Lung (tissue), 11 donors: ENCODE measurements at regions not wholly inside any gene's neighbourhood (a gene's known extent, or its start where the extent isn't known, plus 50 kb on each side); places are given as distances from the start of the nearest gene placed in this dataset.

Experiments used
- ATAC-seq: fragments of 200-7000 bp; cut with Tn5 transposase; one replicate; pipeline ENCODE4 v1.9.1; 2020; ENCODE audit warnings: moderate number of reproducible peaks; ENCODE audit not compliant: insufficient read depth, low FRiP score
- DNase-seq, 3 donors: peaks; one replicate each; pipeline ENCODE4 v3.0.0-alpha.2; 2013 to 2017
- H3K27ac ChIP-seq, 2 donors: one replicate each; pipeline ENCODE4 v1.5.1; 2013; ENCODE audit warnings: mild to moderate bottlenecking in 2 of 2, moderate library complexity in 2 of 2, control low read depth in 1 of 2, inconsistent platforms in 1 of 2, low read depth in 1 of 2, low read length in 1 of 2
- H3K27me3 ChIP-seq, 3 donors: one replicate each; pipeline ENCODE4 v1.5.1; 2013; ENCODE audit warnings: low read length in 2 of 3; ENCODE audit not compliant: control insufficient read depth in 3 of 3, insufficient read depth in 3 of 3
- H3K36me3 ChIP-seq, 4 donors: one replicate each; pipeline ENCODE4 v1.5.1; 2013; ENCODE audit warnings: low read length in 4 of 4, mild to moderate bottlenecking in 1 of 4, moderate library complexity in 1 of 4; ENCODE audit not compliant: control insufficient read depth in 4 of 4, insufficient read depth in 4 of 4
- H3K4me1 ChIP-seq, 5 donors: one replicate each; pipeline ENCODE4 v1.5.1; 2013; ENCODE audit warnings: low read length in 5 of 5, mild to moderate bottlenecking in 2 of 5, moderate library complexity in 1 of 5; ENCODE audit not compliant: control insufficient read depth in 5 of 5, insufficient read depth in 5 of 5
- H3K4me3 ChIP-seq: one replicate; pipeline ENCODE4 v1.5.1; 2013; ENCODE audit warnings: mild to moderate bottlenecking, control low read depth, moderate library complexity
- H3K9ac ChIP-seq, 2 donors: one replicate each; pipeline ENCODE4 v1.5.1; 2013; ENCODE audit warnings: low read length in 2 of 2, control low read depth in 1 of 2; ENCODE audit not compliant: insufficient read depth in 1 of 2
- H3K9me3 ChIP-seq, 4 donors: one replicate each; pipeline ENCODE4 v1.5.1; 2013; ENCODE audit warnings: low read length in 3 of 4, mild to moderate bottlenecking in 1 of 4, moderate library complexity in 1 of 4; ENCODE audit not compliant: control insufficient read depth in 4 of 4, insufficient read depth in 3 of 4
- WGBS, 2 donors: extraction: QIAGEN DNeasy Blood & Tissue Kit; methylation state at CpG; one replicate each; pipeline ENCODE4 v1.1.7; 2013; 5-methylcytosine and 5-hydroxymethylcytosine counted together
- TF ChIP-seq, protein P1 (sequence below): IDR thresholded peaks from 2 replicates; pipeline ENCODE4 v1.5.1; 2012; ENCODE audit warnings: mild to moderate bottlenecking; ENCODE audit errors: control extremely low read depth, extremely low read depth
- donor health status: control.
- donor health status: control.
- donor health status: Bipolar disorder and iron deficiency.
- donor health status: healthy.
- donor health status: DM: yes; HTN: yes; CAD: no.

- Histone ChIP-seq H3K4me1 (peaks cover 0 to 31% (median 0%) of the 10 kb centered on the region in 5 donors), H3K27ac (no peak overlapping the region), H3K9ac (no peak overlapping the region), H3K36me3 (no peaks in the 10 kb centered on the region), H3K4me3 (no peak overlapping the region), H3K27me3 (no peaks in the 10 kb centered on the region), H3K9me3 (peaks cover 0 to 19% (median 0%) of the 10 kb centered on the region in 4 donors)
- TF ChIP-seq, protein P1, sequence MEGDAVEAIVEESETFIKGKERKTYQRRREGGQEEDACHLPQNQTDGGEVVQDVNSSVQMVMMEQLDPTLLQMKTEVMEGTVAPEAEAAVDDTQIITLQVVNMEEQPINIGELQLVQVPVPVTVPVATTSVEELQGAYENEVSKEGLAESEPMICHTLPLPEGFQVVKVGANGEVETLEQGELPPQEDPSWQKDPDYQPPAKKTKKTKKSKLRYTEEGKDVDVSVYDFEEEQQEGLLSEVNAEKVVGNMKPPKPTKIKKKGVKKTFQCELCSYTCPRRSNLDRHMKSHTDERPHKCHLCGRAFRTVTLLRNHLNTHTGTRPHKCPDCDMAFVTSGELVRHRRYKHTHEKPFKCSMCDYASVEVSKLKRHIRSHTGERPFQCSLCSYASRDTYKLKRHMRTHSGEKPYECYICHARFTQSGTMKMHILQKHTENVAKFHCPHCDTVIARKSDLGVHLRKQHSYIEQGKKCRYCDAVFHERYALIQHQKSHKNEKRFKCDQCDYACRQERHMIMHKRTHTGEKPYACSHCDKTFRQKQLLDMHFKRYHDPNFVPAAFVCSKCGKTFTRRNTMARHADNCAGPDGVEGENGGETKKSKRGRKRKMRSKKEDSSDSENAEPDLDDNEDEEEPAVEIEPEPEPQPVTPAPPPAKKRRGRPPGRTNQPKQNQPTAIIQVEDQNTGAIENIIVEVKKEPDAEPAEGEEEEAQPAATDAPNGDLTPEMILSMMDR = no peak
- WGBS, 2 donors = 84 to 91% methylated on average over 1 of the region's 1 CpG
- no peak for DNase-seq
- ATAC-seq = no peak
Observed at GRCh38 chr1:213385201-213385600, 334.2 kb downstream of the RPS6KC1 start.

DNA sequence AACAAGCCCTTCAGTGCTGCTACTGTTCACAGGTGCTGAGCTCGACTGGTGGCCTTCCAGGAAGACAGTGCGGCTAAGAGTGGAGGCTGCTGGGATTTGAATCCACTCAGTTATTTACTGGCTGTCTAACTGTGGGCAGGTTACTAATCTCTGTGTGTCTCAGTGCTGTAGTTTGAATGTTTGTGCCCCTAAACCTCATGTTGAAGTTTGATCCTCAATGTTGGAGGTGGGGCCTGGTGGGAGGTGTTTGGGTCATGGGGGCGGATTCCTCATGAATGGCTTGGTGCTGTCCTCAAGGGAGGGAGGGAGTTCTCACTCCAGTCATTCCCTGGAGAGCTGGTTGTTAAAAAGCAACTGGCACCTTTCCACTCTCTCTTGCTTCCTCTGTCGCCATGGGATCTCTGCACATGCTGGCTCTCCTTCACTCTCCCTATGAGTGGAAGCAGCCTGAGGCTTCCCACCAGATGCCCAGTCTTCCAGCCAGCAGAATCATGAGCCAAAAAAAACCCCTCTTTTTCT lies 334.8 kb downstream of the RPS6KC1 start:
- H3K27ac ChIP-seq = no peak overlapping the region
- no peaks in the 10 kb centered on the region for H3K36me3 ChIP-seq
- 65 to 82% methylated on average over 4 of the region's 4 CpGs for WGBS, 2 donors
- H3K4me1 ChIP-seq = peaks cover 0 to 31% (median 0%) of the 10 kb centered on the region in 5 donors
- H3K27me3 ChIP-seq = no peaks in the 10 kb centered on the region
- H3K9me3 ChIP-seq = peaks cover 0 to 16% (median 0%) of the 10 kb centered on the region in 4 donors
- ATAC-seq = no peak
- TF ChIP-seq, protein P1 = no peak
- H3K4me3 ChIP-seq = no peak overlapping the region
- no peak for DNase-seq
- no peak overlapping the region for H3K9ac ChIP-seq

DNA sequence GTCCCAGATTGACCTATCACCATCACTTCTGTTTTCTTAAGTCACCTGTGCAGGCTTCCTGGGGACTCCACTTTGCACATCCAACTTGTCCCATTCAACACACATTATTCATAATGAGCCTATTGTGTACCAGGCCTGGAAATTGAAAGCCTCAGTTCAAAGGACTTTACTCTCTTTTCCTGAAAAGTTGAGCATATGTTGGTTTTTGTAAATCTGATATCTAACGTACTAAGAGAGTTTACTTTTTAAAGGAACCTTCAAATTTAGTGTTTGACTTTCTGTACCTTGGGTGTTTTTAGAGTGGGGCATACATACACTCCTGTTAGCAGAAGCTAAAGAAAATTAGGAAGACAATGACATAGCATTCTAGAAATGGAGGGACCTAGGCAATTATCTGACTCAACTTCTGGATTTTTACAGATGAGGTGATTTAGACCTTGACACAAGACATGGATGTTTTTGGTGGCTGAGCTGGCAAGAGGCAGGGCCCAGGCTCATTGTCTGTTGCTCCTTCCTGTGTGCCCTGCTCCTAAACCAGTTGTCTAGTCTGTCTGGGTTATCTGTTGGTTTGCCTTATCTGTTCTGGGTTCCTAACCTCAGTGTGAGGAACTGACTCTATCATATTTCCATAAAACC lies 336.5 kb downstream of the RPS6KC1 start:
- no peak overlapping the region for H3K27ac ChIP-seq
- WGBS, 2 donors = 77 to 91% methylated on average over 1 of the region's 1 CpG
- H3K27me3 ChIP-seq = no peaks in the 10 kb centered on the region
- H3K9ac ChIP-seq = no peak overlapping the region
- H3K36me3 ChIP-seq = no peaks in the 10 kb centered on the region
- peaks cover 0 to 15% (median 0%) of the 10 kb centered on the region in 4 donors for H3K9me3 ChIP-seq
- ATAC-seq (no peak), DNase-seq (no peak)
- peaks cover 0 to 19% (median 0%) of the 10 kb centered on the region in 5 donors for H3K4me1 ChIP-seq
- H3K4me3 ChIP-seq = no peak overlapping the region
- TF ChIP-seq, protein P1 = no peak
